SK-N-SH treated with all-trans-retinoic acid at 6 μM for 48 hours (cell line): ENCODE measurements at regions not wholly inside any gene's neighbourhood (a gene's known extent, or its start where the extent isn't known, plus 50 kb on each side); places are given as distances from the start of the nearest gene placed in this dataset.
"Not testable (repeated sequence)": the region's sequence is repeated elsewhere in the genome, so short reads cannot be mapped to it uniquely, and the experiment has no call there.

Source experiments
- CSDC2 ChIP-seq: fragments of 250-450 bp; sonication (Bioruptor Pico); IDR thresholded peaks from 2 replicates; pipeline ENCODE4 v1.5.0; 2020; ENCODE audit warnings: mild to moderate bottlenecking, moderate library complexity
- GLIS3 ChIP-seq: fragments of 250-450 bp; sonication (Bioruptor Pico); IDR thresholded peaks from 2 replicates; pipeline ENCODE4 v1.5.0; 2020; ENCODE audit warnings: mild to moderate bottlenecking, moderate library complexity
- ZC3H10 ChIP-seq: fragments of 250-450 bp; sonication (Bioruptor Pico); IDR thresholded peaks from 2 replicates; pipeline ENCODE4 v1.5.1; 2021; ENCODE audit warnings: mild to moderate bottlenecking, moderate library complexity
- ZFP30 ChIP-seq: fragments of 450-650 bp; formaldehyde crosslinking; IDR thresholded peaks from 2 replicates; pipeline ENCODE4 v1.5.0; 2022; ENCODE audit warnings: mild to moderate bottlenecking, moderate library complexity
- ZNF565 ChIP-seq: fragments of 450-650 bp; formaldehyde crosslinking; conservative IDR thresholded peaks from 2 replicates; pipeline ENCODE4 v1.5.0; 2020; ENCODE audit warnings: low read depth, mild to moderate bottlenecking, moderate library complexity
- ZNF70 ChIP-seq: fragments of 450-650 bp; formaldehyde crosslinking; IDR thresholded peaks from 2 replicates; pipeline ENCODE4 v1.5.0; 2020; ENCODE audit warnings: mild to moderate bottlenecking, moderate library complexity
- TF ChIP-seq, protein P1 (sequence below): fragments of 250-450 bp; sonication (Bioruptor Pico); IDR thresholded peaks from 2 replicates; pipeline ENCODE4 v1.8.0; 2020; ENCODE audit warnings: mild to moderate bottlenecking, moderate library complexity, borderline replicate concordance
- TF ChIP-seq, protein P2 (sequence below): fragments of 250-450 bp; sonication (Bioruptor Pico); IDR thresholded peaks from 2 replicates; pipeline ENCODE4 v1.8.0; 2021; ENCODE audit warnings: low read depth, mild to moderate bottlenecking, moderate library complexity, borderline replicate concordance

DNA sequence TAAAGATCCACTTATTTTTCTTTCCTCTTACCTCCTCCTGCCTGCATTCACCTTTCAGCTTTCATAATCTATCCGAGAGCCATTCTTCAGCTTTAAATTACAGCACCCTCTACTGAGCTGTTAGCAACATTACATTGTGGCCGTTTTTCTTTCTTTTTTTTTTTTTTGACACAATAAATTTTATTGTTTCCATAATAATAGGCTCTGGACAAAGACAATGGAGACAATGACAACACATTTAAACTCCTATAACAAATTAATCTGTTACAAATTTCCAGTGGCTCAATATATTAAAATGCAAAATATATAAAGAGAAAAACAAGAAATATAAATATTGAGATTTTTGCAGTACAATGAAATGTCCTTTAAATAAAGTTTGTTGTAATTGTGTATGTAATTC, 312.7 kb upstream of the COX7C start:
- TF ChIP-seq ZFP30 (CRISPR knock-in tag); ZC3H10 (CRISPR knock-in tag); GLIS3; ZNF70 (CRISPR knock-in tag); ZNF565; CSDC2: not testable (repeated sequence)
- TF ChIP-seq, protein P1, sequence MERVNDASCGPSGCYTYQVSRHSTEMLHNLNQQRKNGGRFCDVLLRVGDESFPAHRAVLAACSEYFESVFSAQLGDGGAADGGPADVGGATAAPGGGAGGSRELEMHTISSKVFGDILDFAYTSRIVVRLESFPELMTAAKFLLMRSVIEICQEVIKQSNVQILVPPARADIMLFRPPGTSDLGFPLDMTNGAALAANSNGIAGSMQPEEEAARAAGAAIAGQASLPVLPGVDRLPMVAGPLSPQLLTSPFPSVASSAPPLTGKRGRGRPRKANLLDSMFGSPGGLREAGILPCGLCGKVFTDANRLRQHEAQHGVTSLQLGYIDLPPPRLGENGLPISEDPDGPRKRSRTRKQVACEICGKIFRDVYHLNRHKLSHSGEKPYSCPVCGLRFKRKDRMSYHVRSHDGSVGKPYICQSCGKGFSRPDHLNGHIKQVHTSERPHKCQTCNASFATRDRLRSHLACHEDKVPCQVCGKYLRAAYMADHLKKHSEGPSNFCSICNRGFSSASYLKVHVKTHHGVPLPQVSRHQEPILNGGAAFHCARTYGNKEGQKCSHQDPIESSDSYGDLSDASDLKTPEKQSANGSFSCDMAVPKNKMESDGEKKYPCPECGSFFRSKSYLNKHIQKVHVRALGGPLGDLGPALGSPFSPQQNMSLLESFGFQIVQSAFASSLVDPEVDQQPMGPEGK (CRISPR knock-in tag), result not testable (repeated sequence)
- TF ChIP-seq, protein P2, sequence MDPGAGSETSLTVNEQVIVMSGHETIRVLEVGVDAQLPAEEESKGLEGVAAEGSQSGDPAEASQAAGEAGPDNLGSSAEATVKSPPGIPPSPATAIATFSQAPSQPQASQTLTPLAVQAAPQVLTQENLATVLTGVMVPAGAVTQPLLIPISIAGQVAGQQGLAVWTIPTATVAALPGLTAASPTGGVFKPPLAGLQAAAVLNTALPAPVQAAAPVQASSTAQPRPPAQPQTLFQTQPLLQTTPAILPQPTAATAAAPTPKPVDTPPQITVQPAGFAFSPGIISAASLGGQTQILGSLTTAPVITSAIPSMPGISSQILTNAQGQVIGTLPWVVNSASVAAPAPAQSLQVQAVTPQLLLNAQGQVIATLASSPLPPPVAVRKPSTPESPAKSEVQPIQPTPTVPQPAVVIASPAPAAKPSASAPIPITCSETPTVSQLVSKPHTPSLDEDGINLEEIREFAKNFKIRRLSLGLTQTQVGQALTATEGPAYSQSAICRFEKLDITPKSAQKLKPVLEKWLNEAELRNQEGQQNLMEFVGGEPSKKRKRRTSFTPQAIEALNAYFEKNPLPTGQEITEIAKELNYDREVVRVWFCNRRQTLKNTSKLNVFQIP (CRISPR knock-in tag), result not testable (repeated sequence)
